ENCODE measurements at regions not wholly inside any gene's neighbourhood (a gene's known extent, or its start where the extent isn't known, plus 50 kb on each side); places are given as distances from the start of the nearest gene placed in this dataset.

GRCh38 chr12:11986165-11986564 is 84.6 kb upstream of the BCL2L14 start:
- TF ChIP-seq, protein P1, sequence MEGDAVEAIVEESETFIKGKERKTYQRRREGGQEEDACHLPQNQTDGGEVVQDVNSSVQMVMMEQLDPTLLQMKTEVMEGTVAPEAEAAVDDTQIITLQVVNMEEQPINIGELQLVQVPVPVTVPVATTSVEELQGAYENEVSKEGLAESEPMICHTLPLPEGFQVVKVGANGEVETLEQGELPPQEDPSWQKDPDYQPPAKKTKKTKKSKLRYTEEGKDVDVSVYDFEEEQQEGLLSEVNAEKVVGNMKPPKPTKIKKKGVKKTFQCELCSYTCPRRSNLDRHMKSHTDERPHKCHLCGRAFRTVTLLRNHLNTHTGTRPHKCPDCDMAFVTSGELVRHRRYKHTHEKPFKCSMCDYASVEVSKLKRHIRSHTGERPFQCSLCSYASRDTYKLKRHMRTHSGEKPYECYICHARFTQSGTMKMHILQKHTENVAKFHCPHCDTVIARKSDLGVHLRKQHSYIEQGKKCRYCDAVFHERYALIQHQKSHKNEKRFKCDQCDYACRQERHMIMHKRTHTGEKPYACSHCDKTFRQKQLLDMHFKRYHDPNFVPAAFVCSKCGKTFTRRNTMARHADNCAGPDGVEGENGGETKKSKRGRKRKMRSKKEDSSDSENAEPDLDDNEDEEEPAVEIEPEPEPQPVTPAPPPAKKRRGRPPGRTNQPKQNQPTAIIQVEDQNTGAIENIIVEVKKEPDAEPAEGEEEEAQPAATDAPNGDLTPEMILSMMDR (IDR thresholded peaks at IDR 0.05 in 8 of 11, conservative IDR thresholded peaks at IDR 0.05 in 3 of 11) = no peak
- no peak for TF ChIP-seq POLR2AphosphoS5 (IDR thresholded peaks at IDR 0.05)

All from spleen (tissue), 7 donors.